ENCODE measurements at regions not wholly inside any gene's neighbourhood (a gene's known extent, or its start where the extent isn't known, plus 50 kb on each side); places are given as distances from the start of the nearest gene placed in this dataset.

- ChIA-PET POLR2A (interaction anchor here (1.2 to 2.1 kb wide), 5 partner anchors 11 to 143 kb away, joined by 3 to 8 read pairs (median 4); no protein-coding TSS in a partner anchor), CTCF (interaction anchor here (0.8 to 3.0 kb wide), 7 partner anchors 11 to 252 kb away, joined by 3 to 15 read pairs (median 6); partner anchors contain the start of gene MYLIP), RAD21 (ENCODE audit: unreplicated experiment) (interaction anchor here (0.8 to 6.2 kb wide), 17 partner anchors 9 to 290 kb away, joined by 3 to 134 read pairs (median 6); partner anchors contain the start of gene MYLIP), SMC1A (ENCODE audit: uncharacterized antibody, unreplicated experiment) (interaction anchor here (0.7 to 9.2 kb wide), 13 partner anchors 10 to 253 kb away, joined by 3 to 183 read pairs (median 5); no protein-coding TSS in a partner anchor)
- no peak overlapping the region for H3K27ac ChIP-seq (ENCODE audit: control insufficient read depth, insufficient read depth)
- TF ChIP-seq CBX5 (IDR thresholded peaks at IDR 0.05; ENCODE audit: low read depth) (no peak), MYC (IDR thresholded peaks at IDR 0.05; ENCODE audit: insufficient read depth, insufficient read length, insufficient replicate concordance, low read length, severe bottlenecking) (no peak), TAF1 (IDR thresholded peaks at IDR 0.05; ENCODE audit: borderline replicate concordance, low read depth, low read length) (no peak), ZNF384 (IDR thresholded peaks at IDR 0.05; ENCODE audit: borderline replicate concordance, low read depth, low read length) (no peak), MTA2 (IDR thresholded peaks at IDR 0.05; ENCODE audit: low read depth) (no peak), SPI1 (IDR thresholded peaks at IDR 0.05; ENCODE audit: borderline replicate concordance, insufficient read depth, low read depth, low read length) (no peak), TBL1XR1 (IDR thresholded peaks at IDR 0.05; ENCODE audit: low read depth, low read length) (no peak), BRCA1 (IDR thresholded peaks at IDR 0.05; ENCODE audit: low read depth, low read length) (no peak), ZNF24 (IDR thresholded peaks at IDR 0.05) (no peak), POLR2AphosphoS2 (IDR thresholded peaks at IDR 0.05; ENCODE audit: low read depth, low read length) (no peak)
- FAIRE-seq (no peak), DNase-seq (ENCODE audit: low read depth, low spot score) (no peak), ATAC-seq (no peak)
- H3K27me3 ChIP-seq (replicated peaks in 1 of 2; ENCODE audit: control insufficient read depth in 2 of 2, insufficient read depth in 2 of 2, low read length in 1 of 2): no peaks in the 10 kb centered on the region
- H3K4me3 ChIP-seq: no peak overlapping the region
- intact Hi-C loops (cut with micrococcal nuclease; ENCODE audit: unreplicated experiment): loop anchor here (5.0 kb wide), 2 partner anchors 100 to 185 kb away; no protein-coding TSS in a partner anchor
- no peak overlapping the region for H2AFZ ChIP-seq (ENCODE audit: control insufficient read depth, low read depth, low read length)
- no peak overlapping the region for H3K4me2 ChIP-seq (ENCODE audit: control insufficient read depth, insufficient read depth)
- H3K9me3 ChIP-seq (replicated peaks; ENCODE audit: control insufficient read depth, insufficient read depth, low read length): no peaks in the 10 kb centered on the region; the same call in 1 of the 3 replicates
- H3K36me3 ChIP-seq (ENCODE audit: control insufficient read depth in 2 of 2, insufficient read depth in 2 of 2, low read length in 1 of 2): no peaks in the 10 kb centered on the region
- in situ Hi-C loops (cut with MboI): no loop called here
- no peaks in the 10 kb centered on the region for H4K20me1 ChIP-seq (ENCODE audit: control insufficient read depth, insufficient read depth)
- H3K9ac ChIP-seq (ENCODE audit: control insufficient read depth, insufficient read depth, low read length): no peak overlapping the region
- BruUV-seq (replicated peaks): no TSS peak
- H3K79me2 ChIP-seq (ENCODE audit: control insufficient read depth, insufficient read depth, low read length): no peaks in the 10 kb centered on the region
- H3K4me1 ChIP-seq (ENCODE audit: control insufficient read depth, insufficient read depth, low read length): peaks cover 18% of the 10 kb centered on the region
- WGBS (ENCODE audit: insufficient coverage, insufficient replicate concordance, low lambda C conversion rate, missing lambda C conversion rate): 100% methylated on average over 2 of the region's 2 CpGs
Measured at GRCh38 chr6:15877231-15877630, 214.4 kb upstream of the DTNBP1 start.

Data from GM12878 (cell line).